SKM-1 treated with dmso at 0.1 percent for 144 hours (cell line): ENCODE measurements at regions not wholly inside any gene's neighbourhood (a gene's known extent, or its start where the extent isn't known, plus 50 kb on each side); places are given as distances from the start of the nearest gene placed in this dataset.
"Not testable (repeated sequence)": the region's sequence is repeated elsewhere in the genome, so short reads cannot be mapped to it uniquely, and the experiment has no call there.

ENCODE experiments used
- DNase-seq: peaks from one replicate; lab custom pipeline; 2025; ENCODE audit not compliant: unreplicated experiment; lab: John Stamatoyannopoulos, UW

GRCh38 chr1:187936667-187937066, 1107.9 kb downstream of the PLA2G4A start:
- DNase-seq, result no peak

GRCh38 chr1:187938092-187938491, 1109.3 kb downstream of the PLA2G4A start:
- no peak for DNase-seq

GRCh38 chr1:187942986-187943385, 1114.2 kb downstream of the PLA2G4A start:
- DNase-seq, result no peak

- no peak for DNase-seq
Measured at GRCh38 chr1:187943606-187944403, 1115.1 kb downstream of the PLA2G4A start.

- DNase-seq, result not testable (repeated sequence)
Measured at GRCh38 chr1:187946661-187947060, 1117.9 kb downstream of the PLA2G4A start.

GRCh38 chr1:187947359-187947758, 1118.6 kb downstream of the PLA2G4A start:
- no peak for DNase-seq

- DNase-seq, result no peak
Measured at GRCh38 chr1:187948170-187948794, 1119.5 kb downstream of the PLA2G4A start.

- DNase-seq, result no peak
Measured at GRCh38 chr1:187949567-187949966, 1120.8 kb downstream of the PLA2G4A start.

- no peak for DNase-seq
Measured at GRCh38 chr1:187951817-187952216, 1123.1 kb downstream of the PLA2G4A start.

- DNase-seq, result no peak
Measured at GRCh38 chr1:187952446-187952845, 1123.7 kb downstream of the PLA2G4A start.

GRCh38 chr1:187956975-187957374, 1128.2 kb downstream of the PLA2G4A start:
- DNase-seq, result no peak

GRCh38 chr1:187958207-187958606, 1129.5 kb downstream of the PLA2G4A start:
- DNase-seq, result no peak

- no peak for DNase-seq
Measured at GRCh38 chr1:187959062-187959461, 1130.3 kb downstream of the PLA2G4A start.

GRCh38 chr1:187960125-187960638, 1131.4 kb downstream of the PLA2G4A start:
- no peak for DNase-seq

GRCh38 chr1:187961895-187962294, 1133.1 kb downstream of the PLA2G4A start:
- DNase-seq, result no peak

GRCh38 chr1:187971851-187972250, 1143.1 kb downstream of the PLA2G4A start:
- no peak for DNase-seq

- DNase-seq, result no peak
Measured at GRCh38 chr1:187977298-187977697, 1148.5 kb downstream of the PLA2G4A start.

- DNase-seq, result no peak
Measured at GRCh38 chr1:187985145-187985896, 1156.6 kb downstream of the PLA2G4A start.

GRCh38 chr1:187985897-187986654, 1157.3 kb downstream of the PLA2G4A start:
- no peak for DNase-seq

- DNase-seq, result no peak
Measured at GRCh38 chr1:187987236-187987776, 1158.6 kb downstream of the PLA2G4A start.

- no peak for DNase-seq
Measured at GRCh38 chr1:187991944-187992343, 1163.2 kb downstream of the PLA2G4A start.
